Occipital lobe (tissue), 1 donor: ENCODE measurements at regions not wholly inside any gene's neighbourhood (a gene's known extent, or its start where the extent isn't known, plus 50 kb on each side); places are given as distances from the start of the nearest gene placed in this dataset.

ENCODE experiments used
- DNase-seq: peaks from one replicate; lab custom pipeline; 2025; lab: John Stamatoyannopoulos, UW

GRCh38 chr11:15765530-15765929 is 590.8 kb downstream of the SOX6 start:
- no peak for DNase-seq

- DNase-seq, result no peak
These were observed 588.0 kb downstream of the SOX6 start for GRCh38 chr11:15768321-15768720.

- DNase-seq, result no peak
These were observed 587.1 kb downstream of the SOX6 start for GRCh38 chr11:15769203-15769602.

GRCh38 chr11:15770798-15771414 is 585.4 kb downstream of the SOX6 start:
- no peak for DNase-seq

- DNase-seq, result no peak
These were observed 583.8 kb downstream of the SOX6 start for GRCh38 chr11:15772547-15772946.

- DNase-seq, result no peak
These were observed 583.4 kb downstream of the SOX6 start for GRCh38 chr11:15772981-15773380.

GRCh38 chr11:15773476-15774387 is 582.6 kb downstream of the SOX6 start:
- DNase-seq, result no peak

- DNase-seq, result no peak
These were observed 581.9 kb downstream of the SOX6 start for GRCh38 chr11:15774388-15774939.

GRCh38 chr11:15775015-15775541 is 581.3 kb downstream of the SOX6 start:
- no peak for DNase-seq

GRCh38 chr11:15775797-15776196 is 580.5 kb downstream of the SOX6 start:
- DNase-seq, result no peak

- no peak for DNase-seq
These were observed 580.0 kb downstream of the SOX6 start for GRCh38 chr11:15776366-15776765.

GRCh38 chr11:15779518-15779917 is 576.8 kb downstream of the SOX6 start:
- no peak for DNase-seq

GRCh38 chr11:15780382-15780781 is 576.0 kb downstream of the SOX6 start:
- DNase-seq, result no peak

- DNase-seq, result no peak
These were observed 575.5 kb downstream of the SOX6 start for GRCh38 chr11:15780837-15781236.

- DNase-seq, result no peak
These were observed 572.7 kb downstream of the SOX6 start for GRCh38 chr11:15783619-15784018.

- DNase-seq, result no peak
These were observed 563.0 kb downstream of the SOX6 start for GRCh38 chr11:15793043-15793996.

GRCh38 chr11:15794361-15795150 is 561.8 kb downstream of the SOX6 start:
- DNase-seq, result no peak

- DNase-seq, result no peak
These were observed 561.0 kb downstream of the SOX6 start for GRCh38 chr11:15795378-15795777.

- peak; percentile 19 for DNase-seq
These were observed 556.1 kb downstream of the SOX6 start for GRCh38 chr11:15800111-15800800.

GRCh38 chr11:15801126-15801525 is 555.2 kb downstream of the SOX6 start:
- DNase-seq, result no peak
